Thyroid gland (tissue), 4 donors: ENCODE measurements at regions not wholly inside any gene's neighbourhood (a gene's known extent, or its start where the extent isn't known, plus 50 kb on each side); places are given as distances from the start of the nearest gene placed in this dataset.

Experiments
- CTCF ChIP-seq, 6 experiments: fragments of 200-600 bp in 3 of 6; fragments of 450-650 bp in 3 of 6; sonication (generic) in 3 of 6; IDR thresholded peaks; one replicate each; pipeline ENCODE4 v1.5.1; 2016 to 2019; ENCODE audit warnings: antibody characterized with exemption in 6 of 6, mild to moderate bottlenecking in 2 of 6, inconsistent platforms in 1 of 6, moderate library complexity in 1 of 6
- POLR2A ChIP-seq, 2 donors: fragments of 450-650 bp; IDR thresholded peaks; one replicate each; pipeline ENCODE4 v1.6.1; 2017; ENCODE audit warnings: antibody characterized with exemption in 2 of 2, mild to moderate bottlenecking in 2 of 2, moderate library complexity in 1 of 2

- no peak for TF ChIP-seq POLR2A (IDR thresholded peaks at IDR 0.05)
- no peak for TF ChIP-seq CTCF (IDR thresholded peaks at IDR 0.05)
Measured at GRCh38 chrX:115363372-115363771, 73.9 kb downstream of the LUZP4 start.
